Epidermal melanocyte (primary cell): ENCODE measurements at regions not wholly inside any gene's neighbourhood (a gene's known extent, or its start where the extent isn't known, plus 50 kb on each side); places are given as distances from the start of the nearest gene placed in this dataset.

ENCODE experiments used
- DNase-seq: peaks from one replicate; pipeline ENCODE4 v3.0.0; 2011; ENCODE audit warnings: low spot score; ENCODE audit not compliant: insufficient read length

DNA sequence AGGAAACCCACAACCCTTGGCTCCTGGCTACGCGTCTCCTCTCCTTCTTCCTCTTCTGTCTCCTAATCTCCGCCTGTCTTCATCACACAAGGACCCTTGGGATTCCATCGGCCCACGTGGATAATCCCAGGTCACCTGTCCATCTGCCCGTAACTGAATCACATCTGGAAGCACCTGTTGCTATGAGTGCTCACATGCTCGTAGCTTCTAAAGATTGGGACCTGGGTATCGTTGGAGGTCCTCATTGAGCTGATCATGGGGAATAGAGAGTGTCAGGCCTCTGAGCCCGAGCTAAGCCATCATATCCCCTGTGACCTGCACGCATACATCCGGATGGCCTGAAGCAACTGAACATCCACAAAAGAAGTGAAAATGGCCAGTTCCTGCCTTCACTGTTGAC, 175.4 kb downstream of the SHOX start:
- DNase-seq = no peak

GRCh38 chrX:805103-805670, 174.6 kb downstream of the SHOX start:
- no peak for DNase-seq

DNA sequence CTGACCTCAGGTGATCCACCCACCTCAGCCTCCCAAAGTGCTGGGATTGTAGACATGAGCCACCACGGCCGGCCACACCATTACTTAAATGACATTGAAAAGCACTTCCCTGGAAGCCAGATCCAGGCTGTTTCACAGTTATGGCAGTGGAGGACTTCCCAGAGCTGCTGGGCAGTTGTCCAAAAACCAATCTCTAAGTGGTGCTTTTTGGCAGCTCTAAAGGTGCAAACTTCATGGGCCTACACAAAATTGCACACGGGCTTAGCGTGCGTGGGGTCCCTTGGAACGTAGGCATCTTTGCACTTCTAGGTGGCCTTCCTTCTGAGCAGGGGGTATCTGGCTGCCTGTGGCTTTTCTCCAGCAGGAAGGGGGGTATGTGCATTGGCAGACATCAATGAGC, 172.3 kb downstream of the SHOX start:
- DNase-seq = no peak

DNA sequence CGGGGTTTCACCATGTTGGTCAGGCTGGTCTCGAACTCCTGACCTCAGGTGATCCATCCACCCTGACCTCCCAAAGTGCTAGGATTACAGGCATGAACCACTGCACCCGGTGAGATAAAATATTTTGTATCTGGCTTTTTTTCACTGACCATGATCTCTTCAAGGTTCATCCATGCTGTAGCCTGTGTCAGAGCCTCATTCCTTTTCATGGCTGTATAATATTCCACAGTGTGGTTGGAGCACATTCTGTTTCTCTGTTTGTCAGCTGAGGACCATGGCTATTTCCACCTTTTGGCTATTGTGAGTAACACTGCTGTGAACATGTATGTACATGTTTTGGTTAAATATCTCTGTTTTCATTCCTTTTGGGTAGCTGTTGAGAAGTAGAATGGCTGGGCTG, 169.2 kb downstream of the SHOX start:
- DNase-seq = no peak

GRCh38 chrX:794311-794710, 163.7 kb downstream of the SHOX start:
- DNase-seq = no peak

- DNase-seq = no peak
These were observed 162.7 kb downstream of the SHOX start for GRCh38 chrX:793216-793770.

DNA sequence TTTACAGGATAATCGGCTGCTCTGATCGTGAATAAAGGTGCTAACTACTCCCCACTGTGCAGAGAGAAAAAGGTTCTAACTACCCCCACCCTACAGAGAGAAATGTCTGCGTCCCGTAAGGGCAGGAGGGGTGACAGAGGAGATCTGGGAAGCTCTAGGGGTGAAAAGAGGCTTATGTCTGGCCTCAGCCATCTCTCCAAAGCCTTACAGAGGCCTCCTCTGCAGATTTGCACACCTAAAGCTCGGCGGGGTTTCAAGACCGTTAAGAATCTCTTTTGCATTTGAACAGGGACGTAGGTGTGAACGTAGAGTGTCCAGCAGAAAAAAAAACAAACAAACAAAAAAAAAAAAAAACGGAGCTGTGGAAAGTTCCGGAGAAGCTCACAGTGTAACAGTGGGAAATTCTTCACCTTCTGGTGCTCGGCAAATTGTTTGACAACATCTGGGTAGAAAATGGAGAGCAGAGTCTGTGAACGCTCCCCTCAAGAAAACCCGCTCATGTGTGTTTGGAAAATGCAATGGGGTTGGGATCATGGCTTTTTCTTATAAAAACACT, 161.0 kb downstream of the SHOX start:
- no peak for DNase-seq

- no peak for DNase-seq
These were observed 160.3 kb downstream of the SHOX start for GRCh38 chrX:790783-791360.

GRCh38 chrX:790041-790506, 159.5 kb downstream of the SHOX start:
- DNase-seq = no peak

- no peak for DNase-seq
These were observed 158.5 kb downstream of the SHOX start for GRCh38 chrX:789096-789495.

DNA sequence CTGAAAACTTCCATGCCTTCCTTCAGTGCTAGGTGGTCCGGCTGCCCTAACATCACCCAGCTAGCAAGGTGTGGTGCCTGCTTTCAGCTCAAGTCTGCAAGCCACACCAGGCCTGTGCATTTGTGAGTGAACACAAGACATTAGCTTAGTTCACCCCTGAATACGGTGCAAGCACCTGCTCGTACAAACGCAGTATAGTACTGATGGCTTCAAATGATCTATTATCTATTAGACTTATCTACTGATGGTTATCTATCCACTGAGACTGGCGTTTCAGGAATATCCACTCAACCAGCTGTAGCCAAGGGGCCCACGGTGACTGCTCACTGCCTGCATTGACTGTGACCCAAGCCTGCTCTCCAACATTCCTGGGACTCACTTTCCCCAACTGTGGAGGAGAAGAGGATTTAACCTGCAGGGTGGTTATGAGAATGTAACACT, 155.9 kb downstream of the SHOX start:
- no peak for DNase-seq

GRCh38 chrX:784829-785228, 154.2 kb downstream of the SHOX start:
- DNase-seq = no peak

DNA sequence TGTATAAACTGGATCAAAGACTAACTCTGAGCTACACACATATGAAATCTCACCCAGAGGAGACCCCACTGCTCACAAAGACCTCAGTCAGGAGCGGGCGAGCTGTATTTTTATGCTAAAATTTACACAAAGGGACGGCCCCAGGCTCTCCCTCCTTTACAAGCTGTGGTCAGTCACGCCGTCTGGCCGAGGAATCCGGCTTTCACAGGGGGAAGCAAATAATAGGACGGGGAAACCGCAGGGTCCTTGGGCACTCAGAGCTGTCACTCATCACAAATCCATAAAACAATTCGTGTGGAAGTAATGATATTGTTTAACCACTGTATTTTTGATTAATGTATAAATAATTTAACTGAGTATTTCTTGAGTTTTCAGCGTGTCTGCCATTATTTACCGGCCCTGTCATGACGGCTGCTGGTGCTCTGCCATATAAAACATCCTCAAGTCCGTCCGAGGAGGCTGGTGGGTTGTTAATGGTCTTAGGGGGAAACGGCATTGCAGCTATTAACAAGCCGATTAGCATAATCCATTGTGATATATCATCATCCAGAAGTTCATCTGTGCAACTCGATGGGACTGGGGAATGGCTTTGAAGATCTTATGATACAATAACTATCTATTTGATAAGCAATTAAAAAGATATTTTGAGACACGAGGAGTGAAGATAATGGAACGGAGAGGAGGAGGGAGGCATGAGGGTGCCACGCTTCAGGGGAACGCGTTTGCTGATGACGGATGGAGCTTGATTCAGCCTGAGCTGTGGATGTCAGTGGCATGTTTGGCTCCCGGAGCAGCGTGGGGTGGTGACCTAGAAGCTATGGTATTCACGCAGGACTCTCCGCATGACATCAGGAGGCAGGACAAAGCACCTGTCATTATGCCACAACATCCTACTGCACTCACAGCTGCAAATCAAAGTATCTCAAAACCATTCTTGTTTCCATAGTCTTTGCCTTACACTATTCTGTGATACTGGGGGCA, 150.9 kb downstream of the SHOX start:
- DNase-seq = no peak

DNA sequence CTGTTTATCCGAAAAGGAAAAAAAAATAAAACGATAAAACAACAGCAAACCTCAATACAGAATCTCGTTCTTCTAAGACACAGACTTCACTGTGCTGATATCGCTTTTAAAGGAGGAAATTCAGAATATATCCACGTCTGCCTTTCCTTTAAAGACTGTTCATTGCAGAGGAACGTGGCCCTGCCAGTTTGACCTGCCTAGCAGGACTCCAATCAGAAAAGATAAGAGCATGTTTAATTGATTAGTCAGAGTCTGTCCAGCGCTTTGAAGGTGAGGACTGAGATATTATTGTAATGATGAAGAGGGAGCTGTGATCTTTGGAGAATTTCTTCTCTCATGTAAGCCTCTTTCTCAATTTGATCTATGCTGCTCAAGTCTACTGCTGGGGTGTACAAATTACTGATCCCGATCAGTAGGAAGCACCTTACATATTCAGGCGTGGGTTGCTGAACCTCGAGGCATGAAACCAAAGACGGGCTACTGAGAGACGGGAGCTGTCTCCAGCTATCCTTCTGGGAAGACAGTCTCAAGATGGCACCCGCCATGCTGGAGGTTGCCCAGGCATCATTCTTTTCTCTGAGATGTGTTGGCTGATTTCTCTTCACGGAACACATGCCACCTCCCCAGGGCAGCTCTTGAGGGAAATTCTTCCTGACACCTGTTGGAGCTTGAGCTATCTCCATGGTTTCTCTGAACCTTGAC, 146.1 kb downstream of the SHOX start:
- no peak for DNase-seq

- DNase-seq = no peak
These were observed 145.5 kb downstream of the SHOX start for GRCh38 chrX:776061-776460.

GRCh38 chrX:774536-774935, 143.9 kb downstream of the SHOX start:
- DNase-seq = no peak

GRCh38 chrX:773292-774025, 142.9 kb downstream of the SHOX start:
- DNase-seq = no peak

DNA sequence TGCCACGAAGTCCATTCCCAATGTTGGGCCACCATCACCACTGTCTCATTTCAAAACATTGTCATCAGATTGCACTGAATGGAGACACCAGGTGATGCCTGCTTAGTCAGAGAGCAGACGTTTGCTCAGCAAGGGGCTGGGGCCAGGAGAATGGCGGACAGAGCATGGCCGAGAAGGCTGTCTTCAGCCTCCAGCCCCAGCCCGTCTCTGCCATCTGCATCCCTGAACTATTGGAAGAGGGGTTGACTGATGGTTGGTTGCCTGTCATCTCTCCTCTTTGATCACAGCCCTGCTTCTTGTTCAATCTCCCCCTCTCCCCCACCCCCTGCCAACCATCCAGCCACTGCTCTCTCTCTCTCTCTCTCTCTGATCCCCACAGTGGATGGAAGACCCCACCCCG, 140.9 kb downstream of the SHOX start:
- no peak for DNase-seq

GRCh38 chrX:769796-770195, 139.2 kb downstream of the SHOX start:
- no peak for DNase-seq

- DNase-seq = no peak
These were observed 138.0 kb downstream of the SHOX start for GRCh38 chrX:768596-768995.
